OCI-LY7 (cell line): ENCODE measurements at regions not wholly inside any gene's neighbourhood (a gene's known extent, or its start where the extent isn't known, plus 50 kb on each side); places are given as distances from the start of the nearest gene placed in this dataset.

Experiments
- BruUV-seq: library from RNA; stranded (reverse); fragments of 400-500 nt; replicated peaks from 2 replicates; lab custom pipeline; 2021; lab: Mats Ljungman, UMichigan
- CTCF ChIA-PET: fragments of 300-600 bp; sonication (Branson Sonifier 250); formaldehyde crosslinking; loops from one replicate; lab custom pipeline; 2022; ENCODE audit warnings: antibody characterized with exemption; ENCODE audit not compliant: unreplicated experiment; lab: Charles Lee
- POLR2A ChIA-PET: fragments of 300-600 bp; sonication (Branson Sonifier 250); formaldehyde crosslinking; loops from one replicate; lab custom pipeline; 2022; ENCODE audit warnings: antibody characterized with exemption; lab: Charles Lee
- DNase-seq: peaks from one replicate; pipeline ENCODE4 v3.0.0-alpha.2; 2015; ENCODE audit warnings: low spot score
- H2AFZ ChIP-seq: fragments of 200-600 bp; sonication (generic), shearing (Covaris generic); 2 replicates; pipeline ENCODE4 v1.6.1; 2014; ENCODE audit warnings: mild to moderate bottlenecking, antibody characterized with exemption, low read length, moderate library complexity
- H3K27ac ChIP-seq: fragments of 200-600 bp; sonication (generic); 2 replicates; pipeline ENCODE4 v1.5.1; 2014; ENCODE audit warnings: mixed run types, low read depth, mild to moderate bottlenecking, moderate library complexity, low read length, inconsistent platforms; ENCODE audit not compliant: poor library complexity, severe bottlenecking
- H3K36me3 ChIP-seq: fragments of 200-600 bp; sonication (generic); 2 replicates; pipeline ENCODE4 v1.6.1; 2014; ENCODE audit warnings: mild to moderate bottlenecking, antibody characterized with exemption, low read length, moderate library complexity, mixed read lengths; ENCODE audit not compliant: insufficient read depth
- H3K4me1 ChIP-seq: fragments of 200-600 bp; sonication (generic); 2 replicates; pipeline ENCODE4 v1.5.1; 2014; ENCODE audit warnings: mild to moderate bottlenecking, low read length; ENCODE audit not compliant: insufficient read depth, poor library complexity, severe bottlenecking
- H3K4me2 ChIP-seq: fragments of 200-600 bp; sonication (generic); 2 replicates; pipeline ENCODE4 v1.6.1; 2014; ENCODE audit warnings: mild to moderate bottlenecking, low read length
- H3K4me3 ChIP-seq: fragments of 200-600 bp; sonication (generic); 2 replicates; pipeline ENCODE4 v1.5.1; 2014; ENCODE audit warnings: mild to moderate bottlenecking, low read depth, low read length; ENCODE audit not compliant: poor library complexity, severe bottlenecking
- H3K79me2 ChIP-seq: fragments of 200-600 bp; sonication (generic); 2 replicates; pipeline ENCODE4 v1.6.1; 2016; ENCODE audit warnings: low read depth, mild to moderate bottlenecking, low read length, moderate library complexity, mixed read lengths; ENCODE audit not compliant: insufficient read depth
- H3K9me2 ChIP-seq: fragments of 200-600 bp; sonication (generic); 2 replicates; pipeline ENCODE4 v1.6.1; 2016; ENCODE audit warnings: mild to moderate bottlenecking, low read length, mixed read lengths; ENCODE audit not compliant: insufficient read depth
- H3K9me3 ChIP-seq: fragments of 200-600 bp; sonication (generic); 2 replicates; pipeline ENCODE4 v1.6.1; 2014; ENCODE audit warnings: mild to moderate bottlenecking, mixed run types, low read length, mixed read lengths
- H4K20me1 ChIP-seq: fragments of 200-600 bp; sonication (generic); 2 replicates; pipeline ENCODE4 v1.6.1; 2014; ENCODE audit warnings: mild to moderate bottlenecking, antibody characterized with exemption, low read length, moderate library complexity, mixed read lengths; ENCODE audit not compliant: insufficient read depth
- EZH2phosphoT487 ChIP-seq: fragments of 200-600 bp; sonication (generic); IDR thresholded peaks from 2 replicates; pipeline ENCODE4 v1.6.1; 2018; ENCODE audit warnings: low read depth, borderline replicate concordance, mild to moderate bottlenecking, mixed run types, antibody characterized with exemption, low read length, moderate library complexity, mixed read lengths
- intact Hi-C: fragments of 100-400 bp; cut with micrococcal nuclease; formaldehyde crosslinking; loops from one replicate; pipeline ENCODE4 v1.10.0; 2022; ENCODE audit not compliant: unreplicated experiment
- TF ChIP-seq, protein P1 (sequence below): fragments of 200-600 bp; sonication (generic); conservative IDR thresholded peaks from 2 replicates; pipeline ENCODE4 v1.5.1; 2014; ENCODE audit warnings: mild to moderate bottlenecking, antibody characterized with exemption, low read length, moderate library complexity, mixed read lengths

DNA sequence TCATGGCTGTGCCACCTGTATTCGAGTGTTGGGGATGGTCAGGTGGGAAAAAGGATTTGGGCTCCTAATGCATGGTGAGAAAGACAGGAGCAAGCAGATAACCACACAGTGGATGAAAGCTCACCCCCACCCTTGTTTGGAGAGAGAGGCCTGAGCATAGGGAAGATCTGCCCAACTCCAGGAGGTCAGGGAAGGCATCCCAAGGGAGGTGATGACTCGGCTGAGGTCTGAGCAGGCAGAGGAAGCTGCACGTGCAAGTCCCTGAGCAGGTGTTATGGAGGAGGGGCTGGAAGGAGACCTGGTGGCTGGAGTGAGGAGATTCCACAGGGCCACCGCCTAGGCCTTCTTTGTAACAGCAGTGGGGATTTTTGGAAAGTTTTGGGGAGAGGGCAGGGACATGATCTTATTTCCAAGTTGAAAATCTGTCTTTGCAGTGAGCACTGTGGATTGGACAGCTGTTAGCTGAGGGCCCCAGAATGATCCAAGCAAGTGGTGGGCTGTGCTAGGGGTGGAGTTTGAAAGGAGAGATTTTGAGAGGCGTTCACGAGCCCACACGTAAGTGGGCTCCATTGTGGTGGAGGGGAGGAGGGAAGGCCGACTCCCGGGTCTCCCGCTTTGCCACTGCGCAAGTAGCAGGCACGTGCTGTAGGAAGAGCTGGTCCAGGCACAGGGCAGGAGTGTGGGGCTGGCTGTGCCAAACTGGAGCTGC, 228.5 kb downstream of the GLI2 start:
- Histone ChIP-seq H3K9me3 (no peaks in the 10 kb centered on the region), H4K20me1 (no peaks in the 10 kb centered on the region), H3K4me2 (no peak overlapping the region), H3K9me2 (no peaks in the 10 kb centered on the region), H3K4me1 (peaks cover 8% of the 10 kb centered on the region), H3K79me2 (no peaks in the 10 kb centered on the region), H3K4me3 (no peak overlapping the region), H3K36me3 (no peaks in the 10 kb centered on the region), H2AFZ (no peak overlapping the region), H3K27ac (no peak overlapping the region)
- CTCF ChIA-PET: no interaction called here
- POLR2A ChIA-PET: no interaction called here
- intact Hi-C loops: no loop called here
- no TSS peak for BruUV-seq
- no peak for DNase-seq
- TF ChIP-seq EZH2phosphoT487: no peak
- TF ChIP-seq, protein P1, sequence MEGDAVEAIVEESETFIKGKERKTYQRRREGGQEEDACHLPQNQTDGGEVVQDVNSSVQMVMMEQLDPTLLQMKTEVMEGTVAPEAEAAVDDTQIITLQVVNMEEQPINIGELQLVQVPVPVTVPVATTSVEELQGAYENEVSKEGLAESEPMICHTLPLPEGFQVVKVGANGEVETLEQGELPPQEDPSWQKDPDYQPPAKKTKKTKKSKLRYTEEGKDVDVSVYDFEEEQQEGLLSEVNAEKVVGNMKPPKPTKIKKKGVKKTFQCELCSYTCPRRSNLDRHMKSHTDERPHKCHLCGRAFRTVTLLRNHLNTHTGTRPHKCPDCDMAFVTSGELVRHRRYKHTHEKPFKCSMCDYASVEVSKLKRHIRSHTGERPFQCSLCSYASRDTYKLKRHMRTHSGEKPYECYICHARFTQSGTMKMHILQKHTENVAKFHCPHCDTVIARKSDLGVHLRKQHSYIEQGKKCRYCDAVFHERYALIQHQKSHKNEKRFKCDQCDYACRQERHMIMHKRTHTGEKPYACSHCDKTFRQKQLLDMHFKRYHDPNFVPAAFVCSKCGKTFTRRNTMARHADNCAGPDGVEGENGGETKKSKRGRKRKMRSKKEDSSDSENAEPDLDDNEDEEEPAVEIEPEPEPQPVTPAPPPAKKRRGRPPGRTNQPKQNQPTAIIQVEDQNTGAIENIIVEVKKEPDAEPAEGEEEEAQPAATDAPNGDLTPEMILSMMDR: no peak

DNA sequence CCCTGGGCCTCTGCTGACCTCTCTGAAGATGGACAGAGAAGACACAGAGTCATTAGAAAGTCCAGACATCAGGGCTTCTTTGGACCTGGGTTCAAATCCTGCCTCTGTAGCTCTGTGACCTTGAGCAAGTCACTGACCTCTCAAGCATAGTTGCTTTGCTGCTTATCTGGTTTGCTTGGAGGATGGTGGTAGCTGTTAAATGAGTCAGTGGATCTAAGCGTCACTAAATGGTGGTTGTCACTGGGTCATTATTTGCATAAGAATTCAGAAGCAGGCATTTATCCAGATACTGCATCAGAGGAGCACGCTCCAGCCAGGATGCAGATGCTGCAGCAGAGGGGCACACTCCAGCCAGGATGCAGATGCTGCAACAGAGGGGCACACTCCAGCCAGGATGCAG, 229.2 kb downstream of the GLI2 start:
- ChIA-PET POLR2A (interaction anchor here (0.6 kb wide), 1 partner anchor 9 kb away, joined by 3 read pairs; no protein-coding TSS in a partner anchor), CTCF (no interaction called here)
- Histone ChIP-seq H3K9me3 (no peaks in the 10 kb centered on the region), H3K27ac (no peak overlapping the region), H3K36me3 (no peaks in the 10 kb centered on the region), H4K20me1 (no peaks in the 10 kb centered on the region), H2AFZ (no peak overlapping the region), H3K4me1 (peaks cover 8% of the 10 kb centered on the region), H3K4me2 (no peak overlapping the region), H3K4me3 (no peak overlapping the region), H3K9me2 (no peaks in the 10 kb centered on the region), H3K79me2 (no peaks in the 10 kb centered on the region)
- no TSS peak for BruUV-seq
- TF ChIP-seq EZH2phosphoT487: no peak
- TF ChIP-seq, protein P1: no peak
- DNase-seq: no peak
- intact Hi-C loops: no loop called here

DNA sequence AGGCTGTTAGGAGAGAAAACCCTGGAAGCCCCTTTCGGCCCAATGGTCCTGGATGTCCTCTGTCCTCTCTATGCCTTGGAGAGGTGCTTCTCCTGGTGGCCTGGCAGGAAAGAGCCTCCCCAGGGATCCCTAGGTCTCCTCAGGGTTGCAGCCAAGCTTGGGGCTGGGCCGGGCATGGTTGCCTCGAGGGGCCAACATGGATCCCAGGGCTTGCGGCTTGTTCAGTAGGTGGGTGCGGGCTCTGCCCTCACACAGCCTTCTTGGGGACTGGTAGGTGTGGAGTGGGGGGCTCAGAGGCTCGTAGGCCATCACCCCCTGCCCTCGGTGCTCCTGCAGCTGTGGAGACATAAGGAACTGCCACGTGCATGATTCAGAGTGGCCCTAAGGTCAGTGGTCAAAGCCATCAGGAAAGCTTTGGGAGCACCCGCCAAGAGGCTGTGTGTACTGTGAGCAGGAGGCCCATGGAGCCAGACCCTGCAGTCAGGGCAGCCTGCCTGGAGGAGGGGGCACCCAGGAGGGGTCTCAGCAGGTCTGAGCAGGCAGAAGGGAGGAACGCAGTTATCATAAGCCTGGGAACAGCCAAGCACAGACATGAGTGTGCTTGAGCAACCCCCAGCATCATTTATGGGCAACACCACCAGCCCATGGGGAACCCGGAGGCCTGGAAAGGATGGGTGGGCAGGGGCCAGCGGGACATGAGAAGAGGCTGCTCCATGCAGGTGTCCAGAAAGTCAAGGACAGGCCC, 231.0 kb downstream of the GLI2 start:
- POLR2A ChIA-PET: no interaction called here
- DNase-seq: no peak
- no peaks in the 10 kb centered on the region for H3K79me2 ChIP-seq
- TF ChIP-seq, protein P1: no peak
- TF ChIP-seq EZH2phosphoT487: no peak
- intact Hi-C loops: no loop called here
- no peak overlapping the region for H3K27ac ChIP-seq
- H2AFZ ChIP-seq: no peak overlapping the region
- H3K4me3 ChIP-seq: no peak overlapping the region
- no TSS peak for BruUV-seq
- H3K4me2 ChIP-seq: no peak overlapping the region
- no peaks in the 10 kb centered on the region for H4K20me1 ChIP-seq
- no peaks in the 10 kb centered on the region for H3K36me3 ChIP-seq
- peaks cover 8% of the 10 kb centered on the region for H3K4me1 ChIP-seq
- no peaks in the 10 kb centered on the region for H3K9me2 ChIP-seq
- no peaks in the 10 kb centered on the region for H3K9me3 ChIP-seq
- CTCF ChIA-PET: no interaction called here
